NCI-H526 (cell line): ENCODE measurements at regions not wholly inside any gene's neighbourhood (a gene's known extent, or its start where the extent isn't known, plus 50 kb on each side); places are given as distances from the start of the nearest gene placed in this dataset.
A peak's percentile ranks its signal among the peaks of the same experiment; 100 is the strongest.

Experiments
- DNase-seq, 2 experiments: peaks; one replicate each; lab custom pipeline; 2025; lab: John Stamatoyannopoulos, UW

GRCh38 chr11:113553915-113554314 is 78.7 kb upstream of the DRD2 start:
- peak; percentile 95 to 96 for DNase-seq

- peak in 1 of 2 experiments; percentile 31 for DNase-seq
Observed at GRCh38 chr11:113553235-113553634, 78.0 kb upstream of the DRD2 start.

GRCh38 chr11:113552271-113552670 is 77.1 kb upstream of the DRD2 start:
- DNase-seq: no peak

GRCh38 chr11:113551645-113552044 is 76.4 kb upstream of the DRD2 start:
- no peak for DNase-seq

GRCh38 chr11:113549611-113550578 is 74.7 kb upstream of the DRD2 start:
- DNase-seq: no peak

- DNase-seq: no peak
Observed at GRCh38 chr11:113549061-113549460, 73.9 kb upstream of the DRD2 start.

- no peak for DNase-seq
Observed at GRCh38 chr11:113547739-113548138, 72.5 kb upstream of the DRD2 start.

- no peak for DNase-seq
Observed at GRCh38 chr11:113546757-113547507, 71.7 kb upstream of the DRD2 start.

- DNase-seq: no peak
Observed at GRCh38 chr11:113542420-113542819, 67.2 kb upstream of the DRD2 start.

- DNase-seq: peak in 1 of 2 experiments; percentile 51
Observed at GRCh38 chr11:113540416-113541330, 65.5 kb upstream of the DRD2 start.

- no peak for DNase-seq
Observed at GRCh38 chr11:113538451-113539412, 63.5 kb upstream of the DRD2 start.

GRCh38 chr11:113534625-113535024 is 59.4 kb upstream of the DRD2 start:
- no peak for DNase-seq

- DNase-seq: no peak
Observed at GRCh38 chr11:113533425-113533698, 58.2 kb upstream of the DRD2 start.

GRCh38 chr11:113532697-113533424 is 57.7 kb upstream of the DRD2 start:
- peak; percentile 82 to 98 for DNase-seq

- DNase-seq: peak in 1 of 2 experiments; percentile 54
Observed at GRCh38 chr11:113531575-113532451, 56.6 kb upstream of the DRD2 start.

- DNase-seq: no peak
Observed at GRCh38 chr11:113531083-113531482, 55.9 kb upstream of the DRD2 start.

GRCh38 chr11:113529606-113530005 is 54.4 kb upstream of the DRD2 start:
- no peak for DNase-seq

GRCh38 chr11:113528982-113529381 is 53.8 kb upstream of the DRD2 start:
- no peak for DNase-seq

GRCh38 chr11:113526521-113526920 is 51.3 kb upstream of the DRD2 start:
- DNase-seq: no peak
